ENCODE measurements at regions not wholly inside any gene's neighbourhood (a gene's known extent, or its start where the extent isn't known, plus 50 kb on each side); places are given as distances from the start of the nearest gene placed in this dataset.

DNA sequence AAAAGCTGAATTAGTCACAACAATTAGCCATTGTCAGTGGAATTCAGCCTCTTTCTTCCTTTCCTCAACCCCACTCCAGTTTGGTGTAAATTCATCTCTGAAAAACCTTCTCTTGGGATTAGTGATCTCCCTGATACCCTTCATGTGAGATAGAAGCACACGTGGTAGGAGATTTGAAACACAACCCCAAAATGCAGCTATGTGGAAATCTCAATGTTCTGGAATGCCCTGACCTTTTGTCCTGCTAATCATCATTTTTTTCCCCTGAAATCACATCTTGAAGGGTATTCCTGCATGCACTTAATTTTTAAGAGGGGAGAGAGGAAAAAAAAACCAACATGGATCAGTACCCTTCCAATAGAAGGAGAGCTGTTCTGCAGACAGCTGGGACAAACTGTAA, 612.6 kb downstream of the EBF1 start:
- TF ChIP-seq, protein P1, sequence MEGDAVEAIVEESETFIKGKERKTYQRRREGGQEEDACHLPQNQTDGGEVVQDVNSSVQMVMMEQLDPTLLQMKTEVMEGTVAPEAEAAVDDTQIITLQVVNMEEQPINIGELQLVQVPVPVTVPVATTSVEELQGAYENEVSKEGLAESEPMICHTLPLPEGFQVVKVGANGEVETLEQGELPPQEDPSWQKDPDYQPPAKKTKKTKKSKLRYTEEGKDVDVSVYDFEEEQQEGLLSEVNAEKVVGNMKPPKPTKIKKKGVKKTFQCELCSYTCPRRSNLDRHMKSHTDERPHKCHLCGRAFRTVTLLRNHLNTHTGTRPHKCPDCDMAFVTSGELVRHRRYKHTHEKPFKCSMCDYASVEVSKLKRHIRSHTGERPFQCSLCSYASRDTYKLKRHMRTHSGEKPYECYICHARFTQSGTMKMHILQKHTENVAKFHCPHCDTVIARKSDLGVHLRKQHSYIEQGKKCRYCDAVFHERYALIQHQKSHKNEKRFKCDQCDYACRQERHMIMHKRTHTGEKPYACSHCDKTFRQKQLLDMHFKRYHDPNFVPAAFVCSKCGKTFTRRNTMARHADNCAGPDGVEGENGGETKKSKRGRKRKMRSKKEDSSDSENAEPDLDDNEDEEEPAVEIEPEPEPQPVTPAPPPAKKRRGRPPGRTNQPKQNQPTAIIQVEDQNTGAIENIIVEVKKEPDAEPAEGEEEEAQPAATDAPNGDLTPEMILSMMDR (conservative IDR thresholded peaks at IDR 0.05; ENCODE audit: low read length) = no peak
- TF ChIP-seq EZH2phosphoT487 (IDR thresholded peaks at IDR 0.05; ENCODE audit: borderline replicate concordance, low read depth, low read length) = no peak
